NCI-H446 (cell line): ENCODE measurements at regions not wholly inside any gene's neighbourhood (a gene's known extent, or its start where the extent isn't known, plus 50 kb on each side); places are given as distances from the start of the nearest gene placed in this dataset.

ENCODE experiments used
- DNase-seq, 2 experiments: peaks; one replicate each; lab custom pipeline; 2025; lab: John Stamatoyannopoulos, UW

DNA sequence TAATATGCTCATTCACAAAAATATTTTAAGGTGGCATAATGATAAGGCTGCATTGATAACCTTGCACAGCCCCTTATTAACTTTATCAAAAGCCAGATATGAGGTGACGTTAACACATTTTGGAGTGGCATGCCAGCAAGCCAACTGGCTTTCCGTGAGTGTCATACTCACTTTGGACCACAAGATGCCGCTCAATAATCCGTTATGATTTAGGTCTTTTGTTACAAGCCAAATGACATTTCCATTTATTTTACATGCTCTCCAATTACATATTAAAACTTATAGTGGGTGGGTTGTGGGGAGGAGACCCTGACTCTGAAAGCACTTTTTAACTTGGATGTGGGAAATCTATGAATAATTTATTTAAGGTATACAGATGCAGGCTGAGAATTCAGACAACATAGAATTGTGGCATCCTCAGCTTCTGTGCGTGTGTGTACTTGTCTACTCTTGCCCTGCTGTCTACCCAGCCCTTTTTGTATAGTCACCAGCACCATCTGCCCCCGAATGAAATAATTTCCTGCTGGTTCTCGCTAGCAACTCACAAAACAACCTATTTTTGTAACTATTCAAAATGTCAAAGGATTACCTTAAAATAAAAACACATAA lies 305.1 kb downstream of the PSAT1 start:
- DNase-seq, result peak in 1 of 2 experiments; percentile 31

DNA sequence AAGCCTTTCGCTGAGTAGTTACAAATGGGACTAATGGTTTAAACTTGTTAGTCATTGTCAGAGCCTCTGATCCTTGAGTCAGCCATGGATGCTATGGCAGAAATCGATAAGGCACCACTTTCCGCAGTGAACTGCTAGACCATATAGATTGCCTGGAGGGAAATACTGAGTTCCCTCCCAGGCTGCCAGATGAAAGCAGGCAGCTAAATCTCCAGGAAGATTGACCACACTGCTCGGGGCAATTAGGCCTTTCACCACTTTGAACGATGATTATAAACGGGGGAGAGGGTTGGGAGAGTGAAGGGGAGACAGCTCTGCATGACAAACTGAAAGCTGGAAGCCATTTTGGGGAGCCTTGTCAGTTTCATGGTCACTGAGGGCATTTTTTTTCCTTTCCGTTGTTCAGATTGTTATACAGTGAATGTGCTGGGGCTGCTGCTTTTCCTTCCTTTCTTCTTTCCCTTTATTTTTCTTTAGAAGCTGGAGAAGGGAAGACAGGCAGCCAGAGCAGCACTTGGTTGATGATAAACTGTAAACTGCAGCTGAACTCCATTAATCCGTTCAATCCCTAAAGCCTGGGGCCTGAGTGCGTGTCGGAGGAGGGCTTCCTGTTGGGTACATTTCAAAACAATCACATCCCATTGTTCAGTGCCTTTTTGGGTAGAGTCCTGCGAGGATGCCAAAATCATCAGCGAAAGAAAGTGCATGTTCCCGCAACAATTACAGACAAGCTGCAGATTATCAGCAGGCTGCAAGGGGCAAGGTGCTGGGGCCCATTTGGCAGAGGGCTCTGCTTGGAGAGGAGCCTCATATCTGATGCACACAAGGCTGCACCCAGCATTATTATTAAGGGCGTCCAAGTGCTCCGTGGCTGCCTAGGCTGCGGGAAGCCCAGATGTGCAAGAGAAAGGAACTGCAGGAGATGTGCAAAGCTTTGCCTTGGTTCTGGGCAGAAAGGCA lies 308.4 kb downstream of the PSAT1 start:
- DNase-seq, result no peak

GRCh38 chr9:78606001-78606379 lies 309.1 kb downstream of the PSAT1 start:
- DNase-seq, result no peak

DNA sequence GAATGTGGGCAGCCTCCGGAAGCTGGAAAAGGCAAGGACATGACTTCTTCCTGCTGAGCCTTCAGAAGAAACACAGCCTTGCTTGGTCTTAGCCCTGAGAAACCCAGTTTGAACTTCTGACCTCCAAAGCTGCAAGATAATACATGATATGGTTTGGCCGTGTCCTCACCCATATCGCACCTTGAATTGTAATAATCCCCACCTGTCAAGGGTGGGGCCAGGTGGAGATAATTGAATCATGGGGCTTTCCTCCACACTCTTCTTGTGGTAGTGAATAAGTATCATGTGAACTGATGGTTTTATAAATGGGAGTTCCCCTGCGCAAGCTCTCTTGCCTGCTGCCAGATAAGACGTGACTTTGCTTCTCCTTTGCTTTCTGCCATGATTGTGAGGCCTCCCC lies 310.9 kb downstream of the PSAT1 start:
- DNase-seq, result no peak

GRCh38 chr9:78609450-78609849 lies 312.5 kb downstream of the PSAT1 start:
- no peak for DNase-seq

DNA sequence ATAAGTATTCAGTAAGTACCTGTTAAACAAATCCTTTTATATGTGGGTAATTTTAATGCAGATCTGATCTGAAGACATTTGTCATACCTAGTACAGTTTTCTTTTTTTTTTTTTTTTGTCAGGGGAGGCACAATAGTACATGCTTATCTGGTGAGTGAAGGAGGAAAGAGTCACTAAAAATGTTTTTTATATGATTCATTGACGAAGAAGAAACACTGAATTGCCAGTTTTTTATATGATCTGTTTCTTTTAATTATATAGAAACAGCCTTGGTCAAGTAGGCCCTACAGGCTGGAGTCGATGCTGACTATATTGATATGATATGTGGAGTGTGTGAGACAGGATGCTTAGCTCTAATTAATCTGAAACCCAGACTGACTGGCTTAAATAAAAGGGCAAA lies 315.2 kb downstream of the PSAT1 start:
- no peak for DNase-seq

GRCh38 chr9:78613006-78613405 lies 316.1 kb downstream of the PSAT1 start:
- DNase-seq, result no peak

- DNase-seq, result no peak
Observed at GRCh38 chr9:78614892-78615291, 318.0 kb downstream of the PSAT1 start.

DNA sequence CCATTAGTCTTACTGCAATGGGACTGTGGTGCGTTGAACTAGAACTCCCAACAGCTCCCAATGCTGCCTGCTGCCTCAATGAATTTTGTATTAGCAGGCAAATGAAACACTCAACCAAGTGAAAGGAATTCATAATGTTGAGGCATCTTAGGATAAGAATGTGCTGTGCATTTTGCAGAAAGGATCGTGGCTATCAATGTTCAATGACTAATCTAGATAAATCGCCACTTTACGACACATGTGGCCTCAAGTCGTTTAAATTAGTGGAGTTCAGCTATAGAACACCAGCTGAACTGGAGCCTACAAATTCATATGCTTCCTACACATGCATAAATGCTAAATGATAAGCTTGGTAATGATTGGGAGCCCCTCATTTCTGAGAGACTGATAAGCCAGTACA lies 318.4 kb downstream of the PSAT1 start:
- no peak for DNase-seq

DNA sequence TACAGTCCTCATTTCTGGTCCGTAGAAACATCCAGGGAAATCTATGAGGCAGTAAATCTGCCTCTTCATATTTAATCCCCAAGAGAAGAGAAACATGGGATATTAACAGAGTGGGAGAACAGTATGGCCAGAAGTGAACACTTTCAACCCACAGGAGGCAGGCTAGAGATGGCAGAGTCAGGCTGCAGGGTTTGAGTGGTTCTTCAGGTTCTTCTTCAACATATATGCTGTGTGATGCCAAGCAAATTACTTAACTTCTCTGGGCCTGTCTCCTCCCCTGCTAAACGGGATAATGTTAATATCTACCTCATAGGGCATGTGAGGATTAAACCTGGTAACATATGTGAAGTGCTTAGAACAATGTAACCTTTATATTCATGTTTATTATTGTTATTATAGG lies 321.8 kb downstream of the PSAT1 start:
- DNase-seq, result no peak

- DNase-seq, result no peak
Observed at GRCh38 chr9:78620303-78620702, 323.4 kb downstream of the PSAT1 start.

DNA sequence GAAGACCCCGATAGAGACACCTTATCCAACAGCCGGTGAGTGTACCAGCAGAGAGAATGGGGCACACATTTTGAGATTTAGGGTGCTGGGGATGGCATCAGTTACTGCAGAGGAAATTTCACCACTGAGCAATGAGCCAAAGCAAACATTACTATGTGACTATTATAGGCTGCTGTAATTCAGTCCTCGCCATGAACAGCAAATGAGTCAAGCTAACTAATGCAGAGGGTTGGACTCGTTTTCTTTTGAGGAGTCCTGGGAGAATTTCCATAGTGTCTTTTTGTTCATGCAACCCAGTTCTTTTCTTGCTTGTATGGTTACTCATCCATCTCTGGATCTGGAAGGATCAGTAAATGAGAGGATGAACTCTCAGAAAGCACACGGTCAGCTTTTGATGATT lies 323.8 kb downstream of the PSAT1 start:
- DNase-seq, result no peak

DNA sequence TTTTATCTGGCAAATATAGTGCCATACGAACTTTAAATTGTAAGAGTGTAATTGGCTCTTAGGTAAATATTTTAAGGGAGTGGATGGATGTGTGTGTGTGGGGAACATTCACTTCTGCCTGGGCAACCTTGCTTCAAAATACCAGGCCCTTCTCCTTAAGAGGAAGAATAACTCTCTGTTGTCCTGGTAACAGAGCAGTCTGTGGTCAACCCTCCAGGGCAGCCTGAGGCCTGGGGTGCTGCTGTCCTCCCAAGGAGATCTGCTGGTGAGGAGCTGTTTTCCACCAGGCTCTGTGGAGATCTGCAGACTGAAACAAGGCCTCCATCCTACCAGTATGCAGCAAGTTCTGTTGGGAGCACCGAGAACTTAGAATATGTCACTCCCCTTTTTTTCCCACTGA lies 325.2 kb downstream of the PSAT1 start:
- DNase-seq, result no peak

- DNase-seq, result no peak
Observed at GRCh38 chr9:78626971-78627370, 330.0 kb downstream of the PSAT1 start.

DNA sequence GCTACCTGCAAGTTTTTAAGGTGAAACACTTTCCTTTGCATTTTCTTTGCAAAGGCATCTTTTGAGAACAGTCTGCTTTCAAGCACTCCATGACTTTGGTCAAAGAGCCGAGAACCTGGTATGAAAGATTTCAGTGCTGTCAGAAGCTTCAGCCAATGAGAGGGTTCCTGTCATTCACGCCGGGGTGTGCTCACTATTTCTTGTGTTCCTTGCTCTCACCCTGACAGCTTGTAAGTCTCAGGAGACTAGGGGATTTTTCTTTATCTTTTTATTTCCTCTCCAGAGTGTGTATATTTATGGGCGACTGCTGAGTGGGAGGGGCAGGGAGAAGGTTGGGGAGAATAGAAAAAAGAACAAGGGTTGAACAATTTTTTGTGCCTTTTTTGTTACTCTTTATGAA lies 334.0 kb downstream of the PSAT1 start:
- no peak for DNase-seq

DNA sequence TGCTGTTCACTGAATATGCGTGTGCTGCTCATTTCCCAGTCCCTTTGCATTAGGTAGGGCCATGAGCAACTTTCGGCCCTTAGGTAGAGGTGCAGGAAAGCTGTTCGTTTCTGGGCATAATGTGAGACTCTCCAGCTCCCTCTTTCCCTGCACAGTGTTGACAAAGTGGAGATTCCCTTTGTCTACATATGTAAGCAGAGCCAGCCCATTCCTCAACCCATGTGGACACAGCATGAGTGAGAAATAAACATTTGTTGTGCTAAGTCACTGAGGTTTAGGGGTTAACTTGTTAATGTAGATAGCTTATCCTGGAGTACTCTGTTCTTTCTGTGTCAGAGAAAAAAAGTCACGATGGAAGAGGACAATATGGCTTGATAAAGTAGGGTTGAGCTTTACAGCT lies 343.8 kb downstream of the PSAT1 start:
- DNase-seq, result no peak

- DNase-seq, result no peak
Observed at GRCh38 chr9:78644359-78644758, 347.4 kb downstream of the PSAT1 start.

DNA sequence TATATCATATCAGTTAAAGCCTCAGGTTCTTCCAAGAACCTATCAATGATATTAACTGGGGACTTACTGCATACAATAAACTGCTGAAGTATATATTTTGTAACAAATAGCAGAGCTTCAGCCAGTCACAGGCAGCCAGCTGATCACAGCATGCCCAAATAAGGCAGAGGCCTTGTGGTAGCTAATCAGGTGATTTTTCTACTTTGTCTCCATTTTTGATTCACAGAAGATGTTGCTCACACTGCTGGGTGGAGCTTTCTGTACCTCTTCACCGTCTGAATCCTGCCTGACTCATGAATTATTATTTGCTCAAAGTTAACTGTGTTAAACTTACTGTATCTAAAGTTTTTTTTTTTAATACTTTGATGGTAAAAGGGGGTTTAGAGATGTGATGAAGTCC lies 357.4 kb downstream of the PSAT1 start:
- no peak for DNase-seq

DNA sequence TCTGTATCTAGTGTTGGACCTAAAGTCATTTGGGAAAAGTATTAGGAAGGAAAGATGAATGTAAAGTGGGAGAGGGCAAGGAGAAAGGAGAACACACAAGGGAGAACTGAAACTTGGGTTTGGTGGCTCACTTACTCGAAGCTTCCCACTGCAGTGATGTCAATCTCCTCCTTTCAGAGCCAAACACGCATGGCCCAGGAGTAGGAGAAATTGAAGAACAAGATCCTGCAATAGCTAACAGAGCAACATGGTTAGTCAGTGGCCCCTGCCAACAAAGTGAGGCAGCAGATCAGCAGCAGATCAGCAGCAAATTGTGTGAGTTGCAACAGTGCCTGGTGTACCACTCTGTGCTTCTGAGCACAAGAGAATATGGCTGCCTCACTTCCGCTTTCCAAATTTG lies 366.4 kb downstream of the PSAT1 start:
- no peak for DNase-seq

- no peak for DNase-seq
Observed at GRCh38 chr9:78664370-78664769, 367.4 kb downstream of the PSAT1 start.

- no peak for DNase-seq
Observed at GRCh38 chr9:78666818-78667414, 370.0 kb downstream of the PSAT1 start.

- no peak for DNase-seq
Observed at GRCh38 chr9:78668148-78668832, 371.4 kb downstream of the PSAT1 start.

DNA sequence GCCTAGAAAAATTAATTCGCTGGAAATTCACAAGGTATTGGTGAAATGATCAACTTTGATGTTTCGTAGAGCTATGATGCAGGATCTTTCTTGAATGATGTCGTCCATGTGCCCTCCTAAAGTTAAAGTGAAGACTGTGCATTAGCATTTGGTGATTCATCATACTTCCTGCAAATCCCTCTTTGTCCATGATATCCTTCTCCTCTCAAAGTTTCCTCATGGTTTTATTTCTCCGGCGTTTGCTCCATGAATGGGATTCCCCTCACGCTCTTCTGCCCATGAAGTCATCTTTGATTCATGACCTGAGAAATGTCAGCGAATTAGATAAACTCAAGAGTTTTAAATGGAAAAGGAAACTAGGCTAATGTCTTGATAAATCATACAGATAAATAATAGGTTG lies 372.7 kb downstream of the PSAT1 start:
- no peak for DNase-seq
